Germinal center (tissue), 1 donor: ENCODE measurements at regions not wholly inside any gene's neighbourhood (a gene's known extent, or its start where the extent isn't known, plus 50 kb on each side); places are given as distances from the start of the nearest gene placed in this dataset.

Source experiments
- DNase-seq: peaks from one replicate; pipeline ENCODE4 v3.0.0; 2012; ENCODE audit warnings: mixed read lengths, low spot score

DNA sequence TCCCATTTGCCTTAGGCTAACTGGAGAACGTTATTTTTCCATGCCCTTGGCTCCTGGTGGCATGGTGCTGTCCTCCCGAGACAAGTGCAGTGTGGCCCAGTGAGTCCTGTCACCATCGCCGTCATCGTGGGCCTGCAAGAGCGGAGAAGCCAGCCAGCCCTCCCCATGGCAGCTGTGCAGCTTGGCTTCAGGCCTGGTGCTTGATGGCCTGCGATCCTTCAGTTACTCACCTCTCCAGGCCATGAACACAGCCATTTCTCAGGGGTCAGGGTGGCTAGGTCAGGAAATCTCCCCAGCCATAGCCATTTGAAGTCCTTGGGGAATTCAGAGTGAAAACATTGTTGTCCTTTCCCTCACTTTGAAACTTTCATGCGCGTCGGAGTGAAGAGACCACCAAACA is 189.0 kb upstream of the RGMA start:
- no peak for DNase-seq

DNA sequence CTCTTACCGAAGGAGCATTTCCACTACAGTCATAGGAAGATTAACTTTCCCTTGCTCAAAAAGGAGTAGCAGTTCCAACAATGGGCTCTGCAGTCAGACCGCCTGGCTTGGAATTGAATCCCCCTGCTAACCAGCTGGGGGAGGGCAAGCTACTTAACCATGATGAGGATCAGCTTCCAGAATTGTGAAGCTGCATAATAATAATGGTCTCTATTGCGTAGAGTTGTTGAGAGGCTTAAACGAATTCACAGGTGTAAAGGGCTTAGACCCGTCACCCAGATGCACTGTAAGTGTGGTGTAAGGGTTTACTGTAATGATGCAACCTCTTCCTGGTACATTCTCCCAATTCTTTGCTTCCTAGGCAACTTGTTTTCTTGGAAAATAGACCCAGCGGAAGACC is 185.2 kb upstream of the RGMA start:
- DNase-seq: no peak

DNA sequence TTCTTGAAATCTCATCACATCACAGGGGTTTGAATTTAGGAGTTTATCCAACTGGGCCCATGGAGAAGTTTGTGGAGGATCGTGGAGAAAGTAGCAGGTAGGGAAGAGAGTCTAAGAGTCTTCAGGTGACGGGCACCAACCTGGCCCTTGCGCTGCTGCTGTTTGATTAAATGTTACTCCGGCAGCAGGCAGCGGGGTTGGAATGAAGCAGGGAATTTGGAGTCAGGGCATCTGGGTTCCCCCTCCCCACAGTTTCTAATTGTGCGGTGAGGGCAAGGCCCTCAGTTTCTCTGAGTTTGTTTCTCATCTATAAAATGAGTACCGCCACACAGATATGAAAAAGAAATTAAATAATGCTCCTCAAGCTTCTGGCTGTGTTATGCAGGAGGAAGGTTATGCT is 182.9 kb upstream of the RGMA start:
- no peak for DNase-seq

DNA sequence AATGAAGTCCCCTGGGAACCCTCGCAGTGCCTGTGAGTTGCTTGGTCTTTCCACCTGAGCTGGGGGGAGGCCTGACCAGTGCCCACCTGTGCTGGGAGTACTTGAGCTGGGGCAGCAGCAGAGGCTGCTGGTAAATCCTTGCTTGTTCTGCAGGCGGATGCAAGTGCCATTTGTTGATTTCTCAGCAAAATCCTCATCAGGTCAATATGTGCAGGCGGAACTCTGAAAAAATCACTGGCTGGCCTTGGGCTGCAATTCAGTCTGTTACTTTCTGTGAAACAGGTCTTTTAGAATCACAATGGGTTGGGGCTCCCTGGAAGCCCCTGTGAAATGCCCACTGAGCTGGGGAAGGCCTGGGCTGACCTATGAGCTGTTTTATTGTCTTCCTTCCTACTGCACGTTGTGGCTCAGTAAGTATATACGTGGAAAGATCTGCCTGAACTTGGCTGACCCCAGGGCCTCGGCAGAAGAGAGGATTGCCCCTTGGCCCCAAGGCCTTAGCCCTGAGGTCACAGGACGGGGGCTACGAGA is 182.0 kb upstream of the RGMA start:
- DNase-seq: no peak

DNA sequence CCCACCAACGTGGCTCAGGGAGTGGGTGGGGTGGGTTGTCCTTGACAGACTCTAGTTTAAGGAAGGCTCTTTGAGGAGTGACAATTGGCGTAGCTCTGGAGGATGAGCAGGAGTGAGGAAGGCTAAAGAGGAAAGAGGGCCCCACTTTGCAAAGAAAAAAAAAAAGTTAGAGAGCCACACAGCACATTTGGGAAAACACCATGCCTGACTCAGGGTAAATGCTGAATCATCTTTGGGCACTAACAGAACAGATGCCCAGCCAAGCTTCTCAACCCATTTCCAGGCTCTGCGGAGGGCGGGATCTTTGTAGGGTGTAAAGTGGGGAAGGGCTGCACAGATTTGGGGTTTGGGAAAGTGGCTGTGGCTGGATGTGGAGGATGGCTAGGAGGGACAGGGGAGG is 179.1 kb upstream of the RGMA start:
- no peak for DNase-seq

DNA sequence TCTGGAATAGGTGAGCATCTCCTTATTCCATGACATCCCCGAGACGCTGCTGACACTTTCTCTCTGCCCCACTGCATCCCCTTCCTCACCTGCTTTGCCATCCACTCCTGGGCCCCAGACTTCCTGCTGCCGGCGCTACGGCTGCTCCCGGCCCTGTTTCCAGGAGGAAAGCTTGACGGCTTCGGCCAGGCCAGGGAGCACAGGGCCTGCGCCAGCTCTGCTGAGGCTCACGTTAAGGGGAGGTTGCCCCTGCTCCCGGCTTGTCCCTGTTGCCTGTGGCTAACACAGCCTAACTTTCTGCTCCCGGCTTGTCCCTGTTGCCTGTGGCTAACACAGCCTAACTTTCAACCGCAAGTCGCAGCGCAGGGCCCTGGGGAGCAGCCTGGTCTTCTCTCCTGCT is 177.3 kb upstream of the RGMA start:
- no peak for DNase-seq

DNA sequence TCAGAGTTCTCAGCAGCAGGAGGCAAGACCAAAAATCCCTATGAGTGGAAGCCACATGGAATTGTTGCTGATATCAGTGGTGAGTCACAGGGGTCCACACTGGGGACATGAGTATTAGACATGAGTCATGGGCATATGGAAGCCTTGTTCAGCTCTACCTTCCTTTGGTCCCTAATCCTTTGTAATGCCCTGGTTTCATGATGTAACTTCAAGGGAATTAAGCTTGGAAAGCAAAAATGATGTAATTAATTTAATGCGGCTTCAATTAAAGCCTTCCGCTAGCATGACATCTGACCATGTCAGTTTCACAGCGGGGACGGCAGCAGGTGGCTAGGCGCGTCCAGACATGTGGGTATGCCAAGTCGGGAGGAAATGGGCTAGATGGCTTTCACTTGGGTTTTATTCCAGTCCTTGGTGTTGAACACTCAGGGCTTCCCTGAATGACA is 176.1 kb upstream of the RGMA start:
- DNase-seq: no peak

DNA sequence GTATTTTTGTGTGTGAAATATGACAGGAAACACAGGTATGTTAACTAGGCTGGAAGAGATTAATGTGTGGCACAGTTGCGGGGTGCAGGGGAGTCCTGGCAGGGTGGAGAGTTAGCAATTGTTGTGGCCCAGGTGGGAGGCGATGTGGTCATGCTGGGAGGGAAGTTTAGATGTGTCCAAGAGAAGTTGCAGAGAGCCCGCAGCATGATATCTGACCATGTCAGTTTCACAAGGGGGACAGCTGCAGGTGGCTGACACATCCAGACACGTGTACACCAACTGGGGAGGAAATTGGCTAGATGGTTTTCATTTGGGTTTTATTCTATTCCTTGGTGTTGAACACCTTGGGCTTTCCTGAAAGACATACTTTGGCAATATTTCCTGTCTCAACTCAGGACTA is 172.8 kb upstream of the RGMA start:
- no peak for DNase-seq

DNA sequence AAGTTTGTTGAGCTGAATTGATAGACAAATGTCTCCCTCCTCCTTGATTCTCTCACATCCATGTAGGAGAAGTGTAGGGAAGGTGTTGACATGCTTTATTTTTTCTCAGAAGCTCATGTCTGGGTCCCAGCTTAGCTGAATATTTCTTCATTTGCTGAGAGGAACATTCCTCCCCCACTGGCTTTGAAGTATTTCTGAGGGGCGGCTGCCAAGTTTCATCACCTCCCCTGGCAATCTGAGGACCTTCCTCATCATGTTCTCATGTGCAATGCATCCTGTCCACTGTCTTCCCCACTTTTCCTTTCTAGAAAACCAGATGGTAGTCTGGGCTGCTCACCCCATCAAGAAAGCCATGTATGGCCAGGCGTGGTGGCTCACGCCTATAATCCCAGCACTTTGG is 168.9 kb upstream of the RGMA start:
- no peak for DNase-seq

DNA sequence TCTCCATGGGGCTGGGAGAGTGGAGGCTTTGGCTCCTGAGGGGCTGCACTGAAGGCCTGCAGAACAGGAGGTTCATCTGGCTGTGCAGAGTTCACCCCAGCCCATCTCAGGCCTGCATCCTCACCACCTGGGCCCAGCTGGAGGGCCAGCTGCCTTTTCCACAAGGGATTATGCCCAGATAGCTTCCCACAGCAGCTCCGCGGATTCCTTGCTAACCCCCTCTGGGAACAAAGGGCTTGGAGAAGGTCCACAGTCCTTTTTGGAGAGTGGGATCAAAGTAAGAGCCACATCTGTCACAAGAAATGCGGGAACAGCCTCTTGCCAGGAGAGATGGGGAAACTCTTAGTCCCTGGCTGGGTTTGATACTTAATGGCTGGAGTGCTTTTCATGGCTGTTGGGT is 164.7 kb upstream of the RGMA start:
- no peak for DNase-seq

DNA sequence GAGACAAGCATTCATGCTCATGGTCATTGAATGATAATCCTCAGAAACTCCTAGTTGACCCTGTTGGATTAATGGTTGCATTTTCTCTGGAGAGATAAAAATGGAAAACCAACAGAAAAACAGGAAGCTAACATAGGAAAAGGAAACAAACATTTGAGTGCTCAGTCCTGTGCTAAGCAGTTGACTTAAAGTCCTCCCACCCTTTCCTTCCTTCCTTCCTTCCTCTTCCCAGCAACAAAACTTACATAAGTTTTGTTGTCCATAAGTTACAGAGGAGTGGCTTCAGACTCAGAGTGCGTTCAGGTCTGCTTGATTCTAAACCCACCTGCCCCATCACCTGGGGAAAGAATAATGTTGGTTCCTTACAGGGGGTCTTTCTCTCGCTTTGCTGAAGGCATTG is 163.8 kb upstream of the RGMA start:
- no peak for DNase-seq

DNA sequence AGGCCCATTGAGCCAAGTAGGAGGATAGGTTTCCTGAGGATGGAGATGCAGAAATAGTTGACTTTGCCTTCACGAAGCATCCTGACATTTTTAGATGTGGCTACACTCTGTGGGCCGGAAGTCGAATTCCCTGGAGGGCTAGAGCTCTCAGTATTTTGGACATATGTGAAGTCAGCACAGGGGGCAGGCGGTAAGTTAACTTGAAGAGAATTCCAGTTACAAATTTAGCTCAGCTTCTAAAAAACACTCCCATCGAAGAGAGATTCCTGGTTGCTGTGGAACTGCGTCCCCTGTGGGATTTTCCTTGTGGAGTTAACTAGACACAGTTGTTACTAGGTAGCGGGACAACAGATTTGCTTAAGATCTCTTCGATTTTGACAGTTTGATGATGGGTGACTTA is 161.9 kb upstream of the RGMA start:
- DNase-seq: no peak

DNA sequence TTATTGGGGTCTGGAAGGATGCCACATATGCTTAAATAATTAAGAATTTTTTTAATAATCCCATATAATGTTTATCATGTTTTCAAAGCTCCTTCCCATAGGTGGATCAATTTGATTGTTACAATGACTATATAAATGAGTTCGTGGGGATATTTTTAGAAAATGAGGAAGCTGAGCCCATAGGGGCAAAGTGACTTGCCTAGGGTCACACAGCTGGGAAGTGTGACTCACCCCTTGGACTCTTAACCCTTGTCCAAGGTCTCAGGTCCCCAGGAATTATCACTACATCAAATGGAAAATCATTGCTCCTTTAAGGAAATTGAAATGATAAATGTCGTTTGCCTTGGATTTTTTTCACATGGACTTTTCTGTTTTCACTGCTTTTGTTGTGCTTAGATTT is 161.2 kb upstream of the RGMA start:
- DNase-seq: no peak

DNA sequence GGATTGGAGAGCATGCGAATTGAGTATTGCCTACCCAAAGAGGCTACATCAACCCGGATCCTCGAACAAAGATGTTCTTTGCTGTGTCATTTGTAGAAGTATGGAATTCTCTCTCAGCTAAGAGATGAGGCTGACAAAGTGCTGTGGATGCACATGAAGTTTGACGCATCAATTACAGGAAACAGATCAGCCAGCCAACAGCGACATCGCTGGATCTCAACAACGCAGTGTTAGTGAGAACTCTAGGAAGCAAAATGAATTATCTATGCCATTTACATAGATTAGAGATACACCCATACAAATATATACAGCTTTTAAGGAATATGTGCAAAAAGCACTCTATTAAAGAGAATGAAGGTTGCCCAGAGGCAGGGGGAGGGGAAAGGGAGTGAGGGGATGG is 160.6 kb upstream of the RGMA start:
- no peak for DNase-seq

DNA sequence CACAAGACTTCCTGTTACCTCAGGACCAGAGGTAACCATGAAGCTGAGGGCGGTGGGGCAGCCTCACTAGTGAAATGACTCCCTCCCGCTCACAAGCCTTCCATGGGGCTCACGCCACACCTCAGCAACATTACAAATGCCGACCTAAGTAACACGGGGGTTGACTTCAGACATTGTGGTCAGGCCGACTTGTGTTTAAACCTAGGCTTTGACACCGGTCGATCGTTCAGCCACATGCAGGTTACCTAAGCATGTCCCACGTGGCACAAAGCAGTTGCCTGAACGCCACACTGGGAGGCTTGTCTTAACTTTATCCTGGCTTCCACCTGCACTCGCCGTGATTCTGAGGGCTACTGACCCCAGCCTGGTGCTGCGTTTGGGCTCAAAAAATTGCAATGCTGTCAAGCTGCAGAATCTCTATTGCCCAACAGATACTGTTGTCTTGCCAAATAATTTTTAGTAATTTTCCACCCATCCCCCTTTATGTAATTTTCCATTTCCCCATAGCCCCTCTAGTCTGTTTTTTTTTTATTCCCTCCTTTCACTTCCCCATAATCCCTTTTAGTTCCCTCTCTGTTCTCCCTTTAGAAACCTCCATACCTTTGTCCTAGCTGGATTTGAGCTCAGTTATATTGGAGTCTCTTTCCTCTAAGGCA is 158.6 kb upstream of the RGMA start:
- no peak for DNase-seq

DNA sequence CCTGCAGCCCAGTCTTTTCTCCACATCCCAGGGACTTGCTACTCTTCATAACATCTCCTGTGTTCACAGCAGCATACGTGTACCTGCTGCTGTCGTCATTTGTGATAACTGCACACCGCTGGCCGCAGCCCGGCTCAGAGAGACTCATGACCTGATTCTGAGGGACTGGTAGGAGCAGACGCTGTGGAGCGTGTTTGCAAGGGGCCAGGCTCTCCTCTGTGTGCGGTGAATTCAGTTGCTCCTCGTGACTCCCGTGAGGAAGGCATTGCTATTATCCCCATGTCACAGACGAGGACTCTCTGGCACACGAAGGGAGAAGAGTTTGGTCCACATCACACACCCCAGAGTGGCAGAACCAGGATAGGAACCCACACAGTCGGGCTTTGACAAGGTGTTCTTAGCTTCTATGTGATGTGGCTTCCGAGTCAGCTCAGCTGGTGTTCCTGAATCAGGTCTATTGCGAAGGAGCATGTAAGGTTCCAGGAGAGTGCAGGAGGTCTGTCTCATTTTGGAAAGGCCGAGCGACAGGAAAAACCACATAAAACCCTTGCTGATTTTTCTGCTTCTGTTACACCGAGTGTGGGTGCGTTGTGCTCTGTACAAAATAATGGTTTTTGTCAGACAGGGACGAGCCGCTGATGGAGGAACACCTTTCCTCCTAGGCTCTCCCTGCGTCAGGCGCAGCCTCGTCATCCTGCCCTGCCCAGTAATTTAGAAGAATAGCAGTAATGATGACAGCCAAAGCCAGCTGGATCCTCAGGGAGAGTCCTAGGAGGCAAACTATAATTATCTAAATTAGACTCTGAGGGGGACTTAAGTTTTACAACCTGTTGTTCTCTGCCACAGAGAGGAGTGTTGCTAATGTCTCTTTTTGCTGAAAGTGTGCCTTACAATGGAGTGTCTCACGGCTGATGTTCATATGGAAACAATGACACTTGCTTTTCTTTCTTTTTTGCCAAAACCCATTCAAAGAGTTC is 157.5 kb upstream of the RGMA start:
- no peak for DNase-seq

DNA sequence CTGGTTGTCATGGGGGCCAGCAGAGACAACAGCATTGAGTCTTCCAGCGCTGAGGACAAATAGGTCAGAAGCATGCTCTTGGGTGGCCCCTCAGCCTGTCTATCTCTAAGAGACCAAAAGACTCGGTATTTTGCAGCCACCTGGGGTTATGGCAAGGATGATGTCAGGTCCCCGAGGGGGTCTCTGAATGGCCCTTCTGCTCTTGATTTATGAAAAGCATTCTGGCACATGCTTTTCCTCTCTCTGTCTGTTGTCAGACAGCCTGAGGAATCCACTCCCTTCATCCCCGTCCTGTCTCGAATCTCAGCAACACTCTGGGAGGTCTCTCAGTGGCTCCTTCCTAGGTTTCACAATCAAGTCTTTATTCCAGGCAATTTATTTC is 156.6 kb upstream of the RGMA start:
- DNase-seq: no peak

DNA sequence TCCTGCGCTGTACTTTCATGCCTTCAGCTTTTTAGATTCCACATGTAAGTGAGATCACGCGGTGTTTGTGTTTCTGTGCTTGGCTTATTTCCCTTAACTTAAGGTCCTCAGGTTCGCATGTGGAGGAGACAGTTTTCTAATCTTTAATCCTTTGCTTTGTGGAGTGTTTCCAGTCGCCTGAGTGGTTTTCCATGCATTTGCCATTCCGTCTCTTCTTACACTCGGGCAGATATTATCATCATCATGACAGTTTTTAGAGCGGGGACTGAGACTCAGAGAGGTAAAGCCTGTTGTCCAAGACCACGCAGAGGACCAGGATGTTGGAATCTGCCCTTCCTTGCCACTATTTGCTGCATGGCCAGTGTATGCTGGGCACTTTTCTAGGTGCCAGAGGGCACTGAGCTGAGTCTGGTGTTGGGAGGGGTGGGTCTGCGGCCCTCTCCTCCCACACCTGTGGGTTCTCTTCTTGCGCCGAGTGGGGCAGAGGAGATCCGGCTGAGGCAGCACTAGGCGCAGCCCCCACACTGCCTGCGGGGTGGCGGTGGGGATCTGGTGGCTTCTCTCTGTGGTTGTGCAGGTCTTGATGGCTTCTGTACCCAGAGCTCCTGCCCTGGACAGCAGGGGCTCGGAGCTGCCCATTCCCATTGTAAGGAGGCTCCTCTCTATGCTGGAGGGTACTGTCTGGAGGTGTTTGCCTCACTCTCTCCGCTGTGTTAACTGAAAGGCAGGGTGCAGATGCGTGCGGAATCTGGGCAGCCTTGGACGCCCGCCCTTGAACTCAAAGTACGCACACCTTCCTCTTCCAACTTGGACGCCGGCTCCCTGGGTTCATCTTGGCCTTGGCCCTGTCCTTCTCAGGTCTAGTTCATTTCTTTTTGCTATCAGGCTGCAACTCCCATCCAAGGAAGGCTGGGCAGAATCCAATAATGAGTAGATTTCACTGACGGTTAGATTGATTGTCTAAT is 156.0 kb upstream of the RGMA start:
- DNase-seq: no peak

DNA sequence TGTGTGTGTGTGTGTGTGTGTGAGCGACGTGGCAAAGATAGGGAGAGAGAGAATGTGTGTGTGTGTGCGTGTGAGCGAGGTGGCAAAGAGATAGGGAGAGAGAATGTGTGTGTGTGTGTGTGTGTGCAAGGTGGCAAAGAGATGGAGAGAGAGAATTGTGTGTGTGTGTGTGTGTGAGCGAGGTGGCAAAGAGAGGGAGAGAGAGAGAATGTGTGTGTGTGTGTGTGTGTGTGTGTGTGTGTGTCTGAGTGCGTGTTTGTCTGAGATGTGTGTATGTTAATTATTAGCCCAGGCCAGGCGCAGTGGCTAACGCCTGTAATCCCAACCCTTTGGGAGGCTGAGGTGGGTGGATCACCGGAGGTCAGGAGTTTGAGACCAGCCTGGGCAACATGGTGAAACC is 154.6 kb upstream of the RGMA start:
- no peak for DNase-seq

DNA sequence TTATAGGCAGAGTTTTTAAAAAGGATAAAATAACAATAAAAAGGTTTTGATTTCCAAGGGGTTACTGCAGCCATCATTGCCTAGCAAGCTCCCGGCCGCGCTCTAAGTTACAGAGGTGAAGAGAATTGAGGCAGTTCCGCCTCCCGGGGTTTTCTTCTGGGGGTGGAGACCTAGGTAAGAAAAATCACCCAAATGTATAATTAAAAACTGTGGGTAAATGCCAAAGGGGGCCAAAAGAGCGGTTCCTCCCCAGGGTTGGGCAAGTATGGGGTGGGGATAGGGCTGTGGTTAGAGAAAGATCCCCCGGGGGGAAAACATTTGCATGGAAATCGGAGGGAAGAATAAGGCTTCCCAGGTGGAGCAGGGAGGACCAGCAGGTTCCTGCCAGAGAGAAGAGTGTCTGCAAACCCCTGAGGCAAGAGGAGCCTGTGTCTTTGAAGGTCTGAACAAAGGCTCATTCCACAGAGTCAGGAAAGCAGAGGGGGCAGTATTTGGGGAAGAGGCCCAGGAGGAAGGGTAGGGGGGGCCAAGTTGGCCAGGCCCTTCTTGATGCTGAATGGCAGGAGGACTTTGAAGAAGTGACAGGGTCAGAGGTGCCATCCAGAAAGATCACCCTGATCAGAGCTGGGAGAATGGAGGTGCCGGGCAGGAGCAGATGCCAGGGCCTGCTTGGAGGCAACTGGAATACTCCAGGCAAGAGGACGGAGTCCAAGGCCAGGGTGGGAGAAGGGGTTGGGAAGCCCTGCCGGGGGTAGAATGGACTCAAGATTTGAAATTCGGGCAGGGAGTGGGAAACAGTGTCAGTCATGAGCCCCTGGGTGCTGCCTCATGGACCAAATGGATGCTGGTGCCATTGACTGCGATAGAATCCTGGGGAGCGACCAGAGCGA is 152.9 kb upstream of the RGMA start:
- DNase-seq: no peak

DNA sequence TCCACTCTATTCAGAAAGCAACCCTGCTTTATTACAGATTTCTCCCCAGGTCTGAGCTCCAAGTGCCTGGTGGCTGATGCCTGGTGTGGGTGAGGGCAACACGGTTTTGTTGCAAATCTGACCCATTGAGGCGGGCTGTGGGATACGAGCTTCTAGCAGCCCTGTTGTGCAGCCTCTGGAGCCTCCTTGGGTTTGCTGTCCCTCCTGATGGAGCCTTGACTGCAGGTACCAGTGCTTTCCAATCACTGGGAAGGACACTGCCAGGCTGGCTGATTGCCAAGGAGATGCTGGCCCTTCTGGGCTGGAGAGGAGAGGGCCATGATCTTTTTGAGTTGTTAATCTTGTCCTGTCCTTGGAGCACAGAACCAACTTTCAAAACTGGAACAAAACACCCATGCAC is 151.0 kb upstream of the RGMA start:
- no peak for DNase-seq
